Parathyroid adenoma (tissue), 2 donors: ENCODE measurements at regions not wholly inside any gene's neighbourhood (a gene's known extent, or its start where the extent isn't known, plus 50 kb on each side); places are given as distances from the start of the nearest gene placed in this dataset.

Experiments
- H2AFZ ChIP-seq: fragments of 300-600 bp; sonication (generic); one replicate; pipeline ENCODE4 v1.7.0; 2017; ENCODE audit warnings: antibody characterized with exemption, mild to moderate bottlenecking
- H3K27ac ChIP-seq: fragments of 300-600 bp; sonication (generic); one replicate; pipeline ENCODE4 v1.7.0; 2017
- H3K27me3 ChIP-seq: fragments of 300-600 bp; sonication (generic); one replicate; pipeline ENCODE4 v1.7.0; 2017; ENCODE audit warnings: low read length; ENCODE audit not compliant: control insufficient read depth, insufficient read depth
- H3K36me3 ChIP-seq: fragments of 300-600 bp; sonication (generic); one replicate; pipeline ENCODE4 v1.7.0; 2017; ENCODE audit warnings: low read length; ENCODE audit not compliant: control insufficient read depth, insufficient read depth
- H3K4me1 ChIP-seq: fragments of 300-600 bp; sonication (generic); one replicate; pipeline ENCODE4 v1.7.0; 2017; ENCODE audit warnings: control low read depth
- H3K4me2 ChIP-seq: fragments of 300-600 bp; sonication (generic); one replicate; pipeline ENCODE4 v1.7.0; 2017; ENCODE audit warnings: low read length
- H3K4me3 ChIP-seq: fragments of 300-600 bp; sonication (generic); one replicate; pipeline ENCODE4 v1.7.0; 2017; ENCODE audit warnings: low read depth, low read length
- H3K79me2 ChIP-seq: fragments of 300-600 bp; sonication (generic); one replicate; pipeline ENCODE4 v1.7.0; 2017; ENCODE audit warnings: control low read depth
- H3K9ac ChIP-seq: fragments of 300-600 bp; sonication (generic); one replicate; pipeline ENCODE4 v1.7.0; 2017; ENCODE audit warnings: mild to moderate bottlenecking
- H3K9me3 ChIP-seq: fragments of 300-600 bp; sonication (generic); one replicate; pipeline ENCODE4 v1.7.0; 2017; ENCODE audit warnings: low read length; ENCODE audit not compliant: control insufficient read depth
- CTCF ChIP-seq: fragments of 300-600 bp; sonication (generic); IDR thresholded peaks from one replicate; pipeline ENCODE4 v1.7.0; 2017; ENCODE audit warnings: antibody characterized with exemption, mild to moderate bottlenecking
- donor health status: primary hyperparathyroidism.

GRCh38 chr21:41068496-41068895, 99.5 kb upstream of the BACE2 start:
- Histone ChIP-seq H3K9me3 (no peaks in the 10 kb centered on the region), H3K4me2 (peak overlapping the region; percentile 63), H3K36me3 (no peaks in the 10 kb centered on the region), H3K27me3 (peaks cover 2% of the 10 kb centered on the region), H2AFZ (peak overlapping the region; percentile 50), H3K4me1 (no peaks in the 10 kb centered on the region), H3K4me3 (peak overlapping the region; percentile 19), H3K27ac (no peak overlapping the region), H3K79me2 (no peaks in the 10 kb centered on the region), H3K9ac (no peak overlapping the region)
- TF ChIP-seq CTCF = no peak

DNA sequence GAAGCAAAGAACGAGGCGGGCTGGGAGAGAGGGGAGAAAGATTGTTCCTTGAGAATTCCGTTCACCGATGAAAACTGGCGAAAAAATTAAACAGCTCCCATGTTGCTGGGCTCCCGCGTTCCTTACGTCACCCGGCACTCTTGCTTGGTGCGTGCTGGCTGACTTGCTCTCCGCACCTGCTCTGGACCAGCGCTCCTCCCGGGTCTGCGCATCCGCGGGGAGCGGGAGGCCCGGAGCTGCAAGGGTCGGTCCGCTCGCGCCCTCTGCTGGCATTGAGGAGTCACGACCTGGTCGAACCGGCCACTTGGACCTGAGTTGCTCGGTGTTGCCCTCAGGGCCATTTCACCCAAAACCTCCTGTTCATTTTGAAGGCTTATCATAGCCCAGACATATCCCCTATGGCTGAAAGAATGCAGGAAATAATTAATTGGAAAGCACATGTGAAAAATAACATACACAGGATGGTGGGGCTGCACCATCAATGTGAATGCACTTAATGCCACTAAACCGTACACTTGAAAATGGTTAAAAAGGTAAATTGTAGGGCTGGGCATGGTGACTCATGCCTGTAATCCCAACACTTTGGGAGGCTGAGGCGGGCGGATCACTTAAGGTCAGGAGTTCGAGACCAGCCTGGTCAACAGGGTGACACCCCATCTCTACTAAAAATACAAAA, 98.9 kb upstream of the BACE2 start:
- Histone ChIP-seq H3K36me3 (no peaks in the 10 kb centered on the region), H2AFZ (peak overlapping the region; percentile 50), H3K27ac (no peak overlapping the region), H3K4me1 (no peaks in the 10 kb centered on the region), H3K9me3 (no peaks in the 10 kb centered on the region), H3K4me2 (peak overlapping the region; percentile 63), H3K79me2 (no peaks in the 10 kb centered on the region), H3K9ac (no peak overlapping the region), H3K4me3 (peak overlapping the region; percentile 19), H3K27me3 (peaks cover 2% of the 10 kb centered on the region)
- TF ChIP-seq CTCF = peak; percentile 68

DNA sequence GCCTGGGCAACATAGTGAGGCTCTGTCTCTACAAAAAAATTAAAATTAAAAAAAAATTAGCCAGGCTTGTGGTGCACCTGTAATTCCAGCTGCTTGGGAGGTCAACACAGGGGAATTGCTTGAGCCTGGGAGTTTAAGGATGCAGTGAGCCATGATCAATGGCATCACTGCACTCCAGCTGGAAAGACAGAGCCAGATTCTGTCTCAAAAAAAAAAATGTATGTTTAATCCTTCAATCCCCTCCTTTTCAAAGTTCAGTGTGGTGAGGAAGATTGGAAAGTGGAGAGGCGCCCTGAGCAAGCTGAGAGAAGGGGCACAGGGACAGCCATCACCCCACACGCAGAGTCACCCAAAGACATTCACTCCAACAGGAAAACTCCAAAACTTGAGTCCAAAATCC, 97.7 kb upstream of the BACE2 start:
- Histone ChIP-seq H3K79me2 (no peaks in the 10 kb centered on the region), H3K36me3 (no peaks in the 10 kb centered on the region), H3K27me3 (peaks cover 2% of the 10 kb centered on the region), H3K9me3 (no peaks in the 10 kb centered on the region), H3K27ac (no peak overlapping the region), H3K4me1 (no peaks in the 10 kb centered on the region), H3K4me2 (no peak overlapping the region), H3K4me3 (no peak overlapping the region), H2AFZ (no peak overlapping the region), H3K9ac (no peak overlapping the region)
- no peak for TF ChIP-seq CTCF

- H3K4me1 ChIP-seq = no peaks in the 10 kb centered on the region
- H3K9ac ChIP-seq = no peak overlapping the region
- H3K4me3 ChIP-seq = no peak overlapping the region
- H3K27ac ChIP-seq = no peak overlapping the region
- no peak overlapping the region for H2AFZ ChIP-seq
- H3K36me3 ChIP-seq = no peaks in the 10 kb centered on the region
- no peak overlapping the region for H3K4me2 ChIP-seq
- TF ChIP-seq CTCF = no peak
- H3K27me3 ChIP-seq = peaks cover 2% of the 10 kb centered on the region
- no peaks in the 10 kb centered on the region for H3K9me3 ChIP-seq
- H3K79me2 ChIP-seq = no peaks in the 10 kb centered on the region
These were observed 96.4 kb upstream of the BACE2 start for GRCh38 chr21:41071258-41072171.
